GM19395 (cell line): ENCODE measurements at regions not wholly inside any gene's neighbourhood (a gene's known extent, or its start where the extent isn't known, plus 50 kb on each side); places are given as distances from the start of the nearest gene placed in this dataset.
A peak's percentile ranks its signal among the peaks of the same experiment; 100 is the strongest.

Experiments
- ATAC-seq: cut with Tn5 transposase; IDR thresholded peaks from one replicate; pipeline ENCODE4 v1.9.1; 2021; ENCODE audit warnings: mild to moderate bottlenecking, moderate library complexity; ENCODE audit not compliant: unreplicated experiment

DNA sequence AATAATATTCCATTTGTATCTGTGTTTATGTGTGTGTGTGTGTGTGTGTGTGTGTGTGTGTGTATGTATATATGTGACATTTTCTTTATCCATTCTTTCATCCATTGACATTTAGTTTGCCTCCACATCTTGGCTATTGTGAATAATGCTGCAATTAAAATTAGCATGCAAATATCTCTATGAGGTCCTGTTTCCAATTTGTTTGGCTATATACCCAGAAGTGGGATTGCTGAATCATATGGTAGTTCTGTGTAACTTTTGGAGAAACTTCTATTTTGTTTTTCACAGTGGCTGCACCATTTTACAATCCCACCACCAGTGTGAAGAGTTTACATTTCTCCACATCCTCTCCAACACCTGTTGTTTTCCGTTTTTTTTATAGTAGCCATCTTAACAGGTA is 53.1 kb downstream of the CH25H start:
- no peak for ATAC-seq

GRCh38 chr10:89153116-89153515 is 54.0 kb downstream of the CH25H start:
- ATAC-seq = no peak

DNA sequence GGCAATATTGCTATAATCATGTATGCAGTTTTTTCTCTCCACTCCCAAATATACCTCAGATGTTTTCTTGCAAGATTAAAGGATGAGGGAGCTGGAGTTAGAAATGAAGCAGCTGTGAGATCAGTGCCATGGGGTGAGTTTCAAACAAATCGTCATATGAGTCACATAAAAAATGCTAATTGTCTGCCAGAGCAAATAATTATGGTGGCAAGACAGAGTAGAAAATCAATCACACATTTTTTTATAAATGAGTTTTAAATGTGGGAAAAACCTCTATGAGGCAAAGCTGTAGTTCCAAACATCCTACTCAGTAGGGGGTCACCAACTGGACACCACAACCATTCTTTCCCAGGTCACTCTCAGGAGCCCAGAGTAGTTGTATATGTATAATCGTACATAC is 55.3 kb downstream of the CH25H start:
- ATAC-seq = no peak

DNA sequence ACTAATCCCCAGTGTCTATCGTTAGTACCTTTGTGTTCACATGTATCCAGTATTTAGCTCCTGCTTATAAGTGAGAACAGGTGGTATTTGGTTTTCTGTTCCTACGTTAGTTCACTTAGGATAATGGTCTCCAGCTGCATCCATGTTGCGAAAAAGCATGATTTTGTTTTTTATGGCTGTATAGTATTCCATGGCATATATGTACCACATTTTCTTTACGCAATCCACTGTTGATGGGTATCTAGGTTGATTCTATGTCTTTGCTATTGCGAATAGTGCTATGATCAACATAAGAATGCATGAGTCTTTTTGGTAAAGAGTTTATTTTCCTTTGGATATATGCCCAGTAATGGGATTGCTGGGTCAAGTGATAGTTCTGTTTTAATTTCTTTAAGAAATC is 59.1 kb downstream of the CH25H start:
- ATAC-seq = no peak

- no peak for ATAC-seq
These were observed 59.9 kb downstream of the CH25H start for GRCh38 chr10:89147256-89147655.

DNA sequence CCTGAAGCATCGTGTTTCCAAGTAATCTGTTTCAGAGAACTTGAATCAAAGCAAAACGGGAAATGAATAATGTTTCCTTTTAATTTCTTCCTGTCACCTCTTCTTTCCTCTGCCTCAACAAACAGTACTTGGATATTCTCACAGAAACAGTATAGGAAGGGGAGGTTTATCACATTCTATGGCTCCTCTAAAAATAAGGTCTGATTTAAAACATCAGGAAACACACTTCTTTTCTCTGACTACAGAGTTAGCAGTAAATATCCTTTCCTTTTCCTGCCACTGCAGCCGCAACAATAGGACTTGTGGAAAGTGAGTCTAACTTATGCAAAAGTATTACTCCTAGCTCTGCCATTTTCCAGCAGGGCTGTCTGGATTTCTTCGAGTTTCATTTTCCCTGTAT is 62.3 kb downstream of the CH25H start:
- ATAC-seq = no peak

GRCh38 chr10:89142590-89142989 is 64.5 kb downstream of the CH25H start:
- no peak for ATAC-seq

- no peak for ATAC-seq
These were observed 68.2 kb downstream of the CH25H start for GRCh38 chr10:89138755-89139490.

- ATAC-seq = peak; percentile 73
These were observed 72.2 kb downstream of the CH25H start for GRCh38 chr10:89134963-89135362.

DNA sequence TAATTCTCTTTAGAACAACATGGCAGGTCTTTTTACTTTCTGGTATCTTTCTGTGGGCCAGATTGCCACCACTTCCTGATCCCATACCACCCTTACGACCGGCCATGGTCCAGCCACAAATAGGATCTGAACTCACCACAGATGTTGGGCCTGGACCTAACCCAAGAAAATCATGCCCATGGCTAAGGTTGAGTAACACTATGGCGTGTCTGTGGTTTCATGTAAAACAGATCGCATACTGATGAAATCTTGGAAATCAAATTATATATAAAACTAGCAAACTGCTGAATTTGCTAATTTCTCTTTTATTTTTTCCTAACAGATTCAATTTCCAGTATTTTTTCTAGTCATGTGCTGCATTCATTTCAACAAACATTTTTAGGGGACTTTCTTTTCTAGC is 77.2 kb downstream of the CH25H start:
- ATAC-seq = no peak

DNA sequence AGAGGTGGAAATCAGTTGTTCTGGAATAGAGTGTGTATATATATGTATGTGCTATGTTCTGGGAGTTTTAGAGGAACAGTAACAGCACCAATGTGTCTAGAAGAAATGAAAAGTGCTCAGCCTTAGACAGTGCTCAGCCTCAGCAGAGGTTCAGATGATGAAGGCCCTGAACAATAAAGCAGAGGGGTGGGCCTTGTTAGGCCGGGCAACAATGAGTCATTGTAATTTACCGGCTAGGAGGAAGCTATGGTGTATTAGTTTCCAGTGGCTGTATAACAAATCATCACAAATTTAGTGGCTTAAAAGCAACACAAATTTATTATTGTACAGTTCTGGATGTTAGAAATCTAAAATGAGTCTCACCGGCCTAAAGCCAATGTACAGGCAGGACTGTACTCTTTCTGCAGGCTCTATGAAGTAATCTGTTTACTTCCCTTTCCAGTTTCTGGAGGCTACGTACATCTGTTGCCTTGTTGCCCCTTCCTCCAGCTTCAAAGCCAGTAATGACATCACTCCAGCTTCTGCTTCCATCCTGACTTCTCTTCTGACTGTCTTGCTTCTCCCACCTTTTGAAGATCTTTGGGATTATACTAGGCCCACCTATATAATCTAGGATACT is 84.6 kb downstream of the CH25H start:
- ATAC-seq = no peak

- ATAC-seq = no peak
These were observed 85.4 kb downstream of the CH25H start for GRCh38 chr10:89121764-89122020.

- no peak for ATAC-seq
These were observed 86.0 kb downstream of the CH25H start for GRCh38 chr10:89120931-89121763.

GRCh38 chr10:89119651-89120050 is 87.5 kb downstream of the CH25H start:
- no peak for ATAC-seq

- ATAC-seq = no peak
These were observed 89.0 kb downstream of the CH25H start for GRCh38 chr10:89118091-89118490.

- no peak for ATAC-seq
These were observed 91.1 kb downstream of the CH25H start for GRCh38 chr10:89115876-89116627.

- ATAC-seq = no peak
These were observed 92.1 kb downstream of the CH25H start for GRCh38 chr10:89114846-89115625.

DNA sequence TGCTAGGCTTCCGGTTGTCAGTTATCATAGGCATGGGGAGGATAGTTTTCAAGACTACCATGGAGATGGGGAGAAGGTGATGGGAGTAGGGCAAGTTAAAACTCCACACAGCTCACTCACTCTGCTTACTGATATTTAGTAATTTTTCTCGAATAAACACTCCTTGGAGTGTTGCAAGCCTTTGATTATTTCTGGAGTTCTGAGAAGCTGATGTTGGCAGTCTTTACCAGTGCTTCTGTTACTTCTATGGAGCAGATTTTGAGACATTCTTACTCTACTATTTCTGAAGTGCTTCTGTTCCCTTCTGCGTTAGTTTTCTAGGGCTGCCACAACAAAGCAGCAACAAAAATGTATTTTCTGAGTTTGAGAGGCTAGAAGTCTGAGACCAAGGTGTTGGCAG is 104.4 kb downstream of the CH25H start:
- ATAC-seq = no peak

DNA sequence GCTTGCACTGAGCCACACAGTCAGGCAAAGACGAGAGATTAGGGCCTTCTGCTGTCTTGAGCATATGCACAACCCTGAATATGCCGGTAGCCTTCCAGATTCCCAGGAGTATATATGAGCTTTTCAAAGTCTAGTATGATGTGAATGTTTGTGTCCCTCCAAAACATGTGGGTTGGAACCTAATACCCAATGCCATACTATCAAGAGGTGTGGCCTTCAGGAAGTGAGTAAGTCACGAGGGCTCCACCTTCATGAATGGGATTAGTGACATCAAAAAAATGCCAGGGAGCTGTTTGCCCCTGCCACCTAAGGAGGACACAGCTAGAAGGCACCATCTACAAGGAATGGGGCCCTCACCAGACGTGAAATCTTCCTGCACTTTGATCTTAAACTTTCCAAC is 105.2 kb downstream of the CH25H start:
- no peak for ATAC-seq

- no peak for ATAC-seq
These were observed 106.4 kb downstream of the CH25H start for GRCh38 chr10:89100680-89101079.

GRCh38 chr10:89097226-89097625 is 106.6 kb downstream of the FAS start:
- no peak for ATAC-seq
